Prostate gland (tissue), 2 donors: ENCODE measurements at regions not wholly inside any gene's neighbourhood (a gene's known extent, or its start where the extent isn't known, plus 50 kb on each side); places are given as distances from the start of the nearest gene placed in this dataset.

Source experiments
- POLR2A ChIP-seq: fragments of 450-650 bp; IDR thresholded peaks from one replicate; pipeline ENCODE4 v1.6.1; 2016; ENCODE audit warnings: antibody characterized with exemption, mild to moderate bottlenecking
- POLR2AphosphoS5 ChIP-seq: sonication (generic); formaldehyde crosslinking; IDR thresholded peaks from one replicate; pipeline ENCODE4 v1.6.1; 2017; ENCODE audit warnings: antibody characterized with exemption
- TF ChIP-seq, protein P1 (sequence below), 4 experiments: fragments of 200-600 bp in 2 of 4; fragments of 450-650 bp in 2 of 4; sonication (generic) in 2 of 4; IDR thresholded peaks; 1 replicate in 3 of 4; 2 replicates in 1 of 4; pipeline ENCODE4 v1.5.1; 2016 to 2019; ENCODE audit warnings: antibody characterized with exemption in 4 of 4, mild to moderate bottlenecking in 2 of 4, moderate library complexity in 2 of 4

DNA sequence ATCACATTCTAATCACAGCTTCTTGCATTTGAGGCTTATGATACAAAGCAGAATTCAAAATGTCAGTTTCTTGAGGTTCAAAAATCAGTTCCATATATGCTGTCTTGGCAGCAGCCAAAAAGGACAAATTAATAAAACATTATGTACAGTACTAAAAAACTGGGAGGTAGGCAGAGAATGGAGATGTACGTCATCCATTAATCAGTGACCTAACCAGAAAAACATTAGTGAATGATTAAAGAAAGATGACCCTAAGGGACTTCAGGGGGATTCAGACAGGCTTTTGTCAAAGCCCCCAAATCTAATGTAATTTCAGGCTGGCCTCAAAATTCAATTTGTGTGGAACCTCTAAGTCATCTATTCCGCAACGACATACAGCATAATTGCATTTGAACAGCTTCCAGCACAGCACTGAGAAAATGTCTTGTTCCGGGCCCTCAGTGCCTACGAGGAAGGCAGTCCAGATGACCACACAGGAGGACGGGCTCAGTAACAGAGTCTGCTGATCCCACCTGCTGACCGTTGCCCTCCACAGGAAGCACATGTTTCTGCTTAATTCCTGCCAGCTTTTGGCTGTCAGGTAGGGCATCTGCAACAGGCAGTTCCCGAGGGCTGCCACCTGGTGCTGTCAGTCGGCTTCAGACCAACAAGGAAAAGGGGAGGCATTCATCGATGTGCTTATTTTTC lies 83.8 kb upstream of the HHIP start:
- TF ChIP-seq POLR2AphosphoS5 (no peak), POLR2A (no peak)
- TF ChIP-seq, protein P1, sequence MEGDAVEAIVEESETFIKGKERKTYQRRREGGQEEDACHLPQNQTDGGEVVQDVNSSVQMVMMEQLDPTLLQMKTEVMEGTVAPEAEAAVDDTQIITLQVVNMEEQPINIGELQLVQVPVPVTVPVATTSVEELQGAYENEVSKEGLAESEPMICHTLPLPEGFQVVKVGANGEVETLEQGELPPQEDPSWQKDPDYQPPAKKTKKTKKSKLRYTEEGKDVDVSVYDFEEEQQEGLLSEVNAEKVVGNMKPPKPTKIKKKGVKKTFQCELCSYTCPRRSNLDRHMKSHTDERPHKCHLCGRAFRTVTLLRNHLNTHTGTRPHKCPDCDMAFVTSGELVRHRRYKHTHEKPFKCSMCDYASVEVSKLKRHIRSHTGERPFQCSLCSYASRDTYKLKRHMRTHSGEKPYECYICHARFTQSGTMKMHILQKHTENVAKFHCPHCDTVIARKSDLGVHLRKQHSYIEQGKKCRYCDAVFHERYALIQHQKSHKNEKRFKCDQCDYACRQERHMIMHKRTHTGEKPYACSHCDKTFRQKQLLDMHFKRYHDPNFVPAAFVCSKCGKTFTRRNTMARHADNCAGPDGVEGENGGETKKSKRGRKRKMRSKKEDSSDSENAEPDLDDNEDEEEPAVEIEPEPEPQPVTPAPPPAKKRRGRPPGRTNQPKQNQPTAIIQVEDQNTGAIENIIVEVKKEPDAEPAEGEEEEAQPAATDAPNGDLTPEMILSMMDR (IDR thresholded peaks at IDR 0.05), result no peak
